ENCODE measurements at regions not wholly inside any gene's neighbourhood (a gene's known extent, or its start where the extent isn't known, plus 50 kb on each side); places are given as distances from the start of the nearest gene placed in this dataset.

- no peak for DNase-seq (ENCODE audit: low read depth in 2 of 2)
Observed at GRCh38 chr20:6831461-6831860, 64.0 kb downstream of the BMP2 start.

- no peak for DNase-seq (ENCODE audit: low read depth in 2 of 2)
Observed at GRCh38 chr20:6832811-6833210, 65.3 kb downstream of the BMP2 start.

GRCh38 chr20:6835609-6836008 is 68.1 kb downstream of the BMP2 start:
- DNase-seq (ENCODE audit: low read depth in 2 of 2) = no peak

DNA sequence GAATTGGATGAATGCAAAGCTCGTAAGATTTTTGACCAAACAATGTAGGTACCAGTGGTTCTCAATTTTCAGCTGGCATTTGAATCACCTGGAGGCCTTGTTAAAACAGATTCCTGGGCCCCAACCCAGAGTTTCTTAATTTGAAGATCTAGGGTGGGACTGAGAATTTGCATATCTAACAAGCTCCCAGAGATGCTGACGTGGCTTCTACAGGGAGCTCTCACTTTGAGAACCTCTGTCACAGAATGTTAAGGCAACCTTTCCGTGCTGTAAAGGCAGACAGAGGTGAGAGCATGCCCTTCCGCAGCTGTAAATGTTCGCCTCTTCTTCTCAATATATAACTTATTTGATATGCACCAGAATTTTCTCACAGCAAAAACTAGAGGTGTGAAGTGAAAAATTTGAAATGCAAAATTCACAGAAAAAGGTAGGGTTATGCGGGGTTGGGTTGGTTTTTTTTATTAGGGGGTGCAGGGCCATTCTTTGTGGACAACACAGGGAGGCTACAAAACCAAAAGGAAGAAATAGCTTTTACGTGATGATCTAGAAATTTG is 69.4 kb downstream of the BMP2 start:
- DNase-seq (ENCODE audit: low read depth in 2 of 2) = no peak

GRCh38 chr20:6837730-6838129 is 70.2 kb downstream of the BMP2 start:
- no peak for DNase-seq (ENCODE audit: low read depth in 2 of 2)

- no peak for DNase-seq (ENCODE audit: low read depth in 2 of 2)
Observed at GRCh38 chr20:6838181-6838826, 70.8 kb downstream of the BMP2 start.

- no peak for DNase-seq (ENCODE audit: low read depth in 2 of 2)
Observed at GRCh38 chr20:6841128-6841527, 73.6 kb downstream of the BMP2 start.

GRCh38 chr20:6845141-6845540 is 77.7 kb downstream of the BMP2 start:
- no peak for DNase-seq (ENCODE audit: low read depth in 2 of 2)

GRCh38 chr20:6848041-6848440 is 80.6 kb downstream of the BMP2 start:
- no peak for DNase-seq (ENCODE audit: low read depth in 2 of 2)

DNA sequence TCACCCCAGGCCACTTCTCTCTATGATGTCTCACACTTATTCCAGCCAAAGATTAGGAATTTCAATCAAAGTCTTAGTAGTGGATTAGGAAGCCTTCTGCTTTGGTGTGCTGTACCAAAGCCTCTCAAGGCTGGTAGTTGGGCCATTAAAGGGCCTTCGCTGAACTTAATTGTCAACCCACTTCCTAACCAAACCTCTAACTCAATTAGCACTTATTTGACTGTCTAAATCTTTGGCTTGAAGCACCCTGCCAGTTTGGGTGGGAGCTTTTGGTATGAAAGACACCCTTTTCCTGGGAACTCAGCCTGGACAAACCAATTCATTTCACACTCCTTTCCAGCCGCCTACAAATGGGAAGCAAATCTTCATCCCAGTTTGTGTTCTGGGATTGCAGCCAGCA is 81.5 kb downstream of the BMP2 start:
- no peak for DNase-seq (ENCODE audit: low read depth in 2 of 2)

GRCh38 chr20:6851136-6851535 is 83.7 kb downstream of the BMP2 start:
- no peak for DNase-seq (ENCODE audit: low read depth in 2 of 2)

GRCh38 chr20:6852478-6852877 is 85.0 kb downstream of the BMP2 start:
- DNase-seq (ENCODE audit: low read depth in 2 of 2) = no peak

DNA sequence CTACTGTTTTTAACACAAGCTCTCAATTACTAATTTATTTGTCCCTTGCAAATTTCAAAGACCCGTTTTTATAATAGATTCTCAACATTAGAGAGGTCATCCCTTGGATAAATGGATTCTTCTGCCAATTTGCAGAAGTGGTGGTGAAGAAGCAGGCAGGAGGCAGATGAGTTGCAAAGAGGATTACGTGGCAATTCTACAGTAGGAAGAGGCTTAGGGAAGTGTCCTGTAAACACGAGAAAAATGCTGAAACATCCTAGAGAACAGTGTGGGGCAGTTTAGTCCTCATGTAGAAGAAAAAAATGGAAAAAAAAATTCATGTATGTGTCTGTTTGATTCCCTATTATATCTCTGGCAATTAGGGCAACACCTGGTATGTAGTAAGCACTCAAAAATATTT is 87.6 kb downstream of the BMP2 start:
- no peak for DNase-seq (ENCODE audit: low read depth in 2 of 2)

- DNase-seq (ENCODE audit: low read depth in 2 of 2) = no peak
Observed at GRCh38 chr20:6855796-6856195, 88.3 kb downstream of the BMP2 start.

DNA sequence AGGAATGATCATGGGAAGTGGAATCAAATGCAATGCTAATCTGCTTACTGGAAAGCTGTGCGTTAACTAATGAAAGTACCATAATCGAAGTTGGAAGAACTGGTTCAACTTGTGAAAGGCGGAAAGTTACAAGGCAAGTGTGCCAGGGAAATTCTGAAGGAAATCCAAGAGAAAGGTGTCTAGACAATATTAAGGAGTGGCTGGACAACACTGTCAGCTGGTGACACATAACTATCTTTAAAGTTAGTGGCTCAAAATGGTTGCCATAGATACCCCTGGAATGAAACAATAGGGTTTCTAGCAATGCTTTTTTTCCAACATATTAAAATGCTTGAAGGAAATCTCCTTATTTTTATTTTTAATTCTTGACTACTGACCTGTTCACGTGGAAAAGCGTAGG is 90.4 kb downstream of the BMP2 start:
- no peak for DNase-seq (ENCODE audit: low read depth in 2 of 2)

DNA sequence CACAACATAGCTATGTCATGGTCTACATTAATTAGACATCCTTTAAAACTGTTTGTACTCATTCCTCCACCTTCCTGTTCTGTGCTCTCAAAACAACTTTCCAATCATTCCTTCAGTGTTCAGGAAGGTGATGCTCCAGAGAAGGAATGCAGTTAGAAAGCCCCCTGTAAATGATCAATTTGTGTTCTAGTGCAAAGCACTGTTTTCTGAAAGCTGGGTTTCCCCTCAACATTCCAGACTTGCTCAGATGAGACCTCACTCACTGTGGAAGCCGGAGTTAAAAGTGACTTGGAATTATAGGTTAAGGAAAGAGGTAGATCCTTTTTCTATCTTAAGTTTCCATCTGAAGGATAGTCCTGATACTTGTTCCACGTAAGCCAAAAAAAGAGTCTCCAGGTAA is 95.9 kb downstream of the BMP2 start:
- no peak for DNase-seq (ENCODE audit: low read depth in 2 of 2)

- no peak for DNase-seq (ENCODE audit: low read depth in 2 of 2)
Observed at GRCh38 chr20:6863798-6864201, 96.3 kb downstream of the BMP2 start.

DNA sequence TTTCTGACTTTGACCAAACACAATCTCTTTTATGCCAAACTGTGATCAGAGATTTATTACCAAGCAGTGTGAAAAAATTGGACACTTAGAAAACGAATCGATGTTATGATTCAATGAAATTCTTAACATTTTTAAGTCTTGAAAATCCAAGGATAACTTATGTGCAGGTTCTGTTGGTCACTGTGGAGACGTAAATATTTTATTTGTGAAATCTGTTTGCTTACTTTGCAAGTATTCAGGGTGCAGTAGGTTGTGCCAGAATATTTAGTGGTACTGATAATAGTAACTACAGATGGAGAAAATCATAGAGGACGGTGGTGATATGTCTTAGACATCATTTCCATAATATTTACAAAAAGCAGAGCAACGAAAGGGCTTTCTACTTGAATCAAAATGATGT is 97.3 kb downstream of the BMP2 start:
- DNase-seq (ENCODE audit: low read depth in 2 of 2) = no peak

GRCh38 chr20:6866741-6867140 is 99.3 kb downstream of the BMP2 start:
- DNase-seq (ENCODE audit: low read depth in 2 of 2) = no peak

GRCh38 chr20:6868861-6869260 is 101.4 kb downstream of the BMP2 start:
- DNase-seq (ENCODE audit: low read depth in 2 of 2) = no peak

DNA sequence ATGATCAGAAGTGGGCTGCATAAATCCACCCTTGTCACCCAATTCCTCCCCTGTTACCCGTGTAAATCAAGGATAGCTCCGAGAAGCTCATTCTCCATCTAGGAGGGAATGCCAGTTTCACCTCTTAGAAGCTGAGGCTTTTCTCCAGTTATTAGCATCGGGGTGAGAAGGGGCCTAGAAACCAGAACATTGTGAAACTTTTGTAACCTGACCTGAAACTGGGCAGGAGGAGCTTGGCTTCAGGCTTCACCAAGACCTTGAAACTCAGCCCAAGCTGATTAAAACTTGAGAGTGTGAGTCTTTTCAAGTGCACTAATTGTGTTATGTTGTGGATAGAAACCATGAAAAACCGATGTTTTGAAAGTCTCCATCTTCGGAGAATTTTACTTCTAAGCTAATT is 103.1 kb downstream of the BMP2 start:
- DNase-seq (ENCODE audit: low read depth in 2 of 2) = no peak

- no peak for DNase-seq (ENCODE audit: low read depth in 2 of 2)
Observed at GRCh38 chr20:6877633-6878032, 110.1 kb downstream of the BMP2 start.

DNA sequence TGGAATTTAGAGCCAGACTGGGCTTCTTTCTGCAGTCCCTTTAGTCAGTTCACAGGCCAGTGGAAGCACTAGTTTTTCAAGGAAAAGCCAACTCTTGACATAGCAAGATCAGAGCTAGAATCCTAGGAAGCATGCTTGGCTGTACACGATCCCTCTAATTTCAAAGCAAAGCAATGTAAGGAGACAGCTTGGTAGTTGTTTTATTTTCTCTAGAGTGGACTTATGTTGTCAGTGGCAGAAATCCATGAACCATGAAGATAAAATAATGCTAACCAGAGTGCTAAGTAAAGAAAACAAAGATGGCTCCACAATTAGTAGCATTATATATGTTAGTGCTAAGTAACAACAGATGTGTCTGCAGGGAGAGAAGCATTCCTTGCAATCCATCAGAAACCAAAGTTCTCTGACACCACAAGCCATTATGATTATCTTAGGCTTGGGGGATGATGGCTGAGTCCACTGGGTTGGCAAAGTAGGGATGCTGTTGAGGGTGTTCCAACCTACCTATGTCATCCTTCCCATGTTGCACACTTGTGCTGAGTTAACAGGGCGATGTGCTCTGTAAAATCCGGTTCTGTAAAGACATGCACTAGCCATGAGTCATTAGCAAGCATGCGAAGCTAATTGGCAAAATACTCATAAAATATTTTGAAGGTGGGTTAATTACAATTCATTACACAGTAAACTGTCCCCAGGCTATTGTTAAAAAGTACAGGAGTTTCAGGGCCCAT is 115.2 kb downstream of the BMP2 start:
- no peak for DNase-seq (ENCODE audit: low read depth in 2 of 2)
